WTC11 (cell line): ENCODE measurements at regions not wholly inside any gene's neighbourhood (a gene's known extent, or its start where the extent isn't known, plus 50 kb on each side); places are given as distances from the start of the nearest gene placed in this dataset.

Experiments used
- ATAC-seq: fragments of 200-7000 bp; cut with Tn5 transposase; 2 replicates; pipeline ENCODE4 v1.10.0; 2021; ENCODE audit warnings: mild to moderate bottlenecking, moderate library complexity
- CTCF ChIA-PET: fragments of 300-600 bp; sonication (Branson Sonifier 250); formaldehyde crosslinking; loops from one replicate; lab custom pipeline; 2021; ENCODE audit warnings: antibody characterized with exemption; lab: Charles Lee
- POLR2A ChIA-PET: fragments of 350-600 bp; sonication (Branson Sonifier 250); formaldehyde crosslinking; loops from one replicate; lab custom pipeline; 2021; ENCODE audit warnings: antibody characterized with exemption; lab: Charles Lee
- DNase-seq: peaks from one replicate; pipeline ENCODE4 v3.0.0; 2021; ENCODE audit warnings: low spot score
- H3K27ac Mint-ChIP-seq: 2 replicates; pipeline ENCODE4 v1.8.0; 2021; ENCODE audit warnings: mixed read lengths
- H3K27me3 Mint-ChIP-seq: 2 replicates; pipeline ENCODE4 v1.8.0; 2021; ENCODE audit warnings: low read depth, mild to moderate bottlenecking, moderate library complexity, mixed read lengths
- H3K36me3 Mint-ChIP-seq: 2 replicates; pipeline ENCODE4 v1.8.0; 2021; ENCODE audit warnings: mixed read lengths
- H3K4me1 Mint-ChIP-seq: 2 replicates; pipeline ENCODE4 v1.8.0; 2022; ENCODE audit warnings: mixed read lengths
- H3K4me3 Mint-ChIP-seq: 2 replicates; pipeline ENCODE4 v1.8.0; 2021; ENCODE audit warnings: mild to moderate bottlenecking, moderate library complexity, mixed read lengths
- H3K9me3 Mint-ChIP-seq: 2 replicates; pipeline ENCODE4 v1.8.0; 2021; ENCODE audit warnings: mixed read lengths
- ATF3 ChIP-seq: sonication (generic); formaldehyde crosslinking; conservative IDR thresholded peaks from 2 replicates; pipeline ENCODE4 v1.8.1; 2022; ENCODE audit warnings: mild to moderate bottlenecking, missing genetic modification reagents
- CBFB ChIP-seq: sonication (generic); formaldehyde crosslinking; IDR thresholded peaks from 2 replicates; pipeline ENCODE4 v1.8.1; 2022; ENCODE audit warnings: mild to moderate bottlenecking, low read depth, missing genetic modification reagents
- CREM ChIP-seq: sonication (generic); formaldehyde crosslinking; IDR thresholded peaks from 2 replicates; pipeline ENCODE4 v1.8.1; 2022; ENCODE audit warnings: mild to moderate bottlenecking, missing genetic modification reagents, moderate library complexity
- EMX1 ChIP-seq: fragments of 250-450 bp; sonication (Bioruptor Pico); IDR thresholded peaks from 2 replicates; pipeline ENCODE4 v1.8.0; 2021; ENCODE audit warnings: mild to moderate bottlenecking
- GRHL2 ChIP-seq: fragments of 250-450 bp; sonication (Bioruptor Pico); IDR thresholded peaks from 2 replicates; pipeline ENCODE4 v1.8.0; 2022; ENCODE audit warnings: mild to moderate bottlenecking, moderate library complexity; ENCODE audit not compliant: insufficient replicate concordance, severe bottlenecking
- GTF2I ChIP-seq: fragments of 250-450 bp; sonication (Bioruptor Pico); conservative IDR thresholded peaks from 2 replicates; pipeline ENCODE4 v1.4.0; 2021; ENCODE audit warnings: mild to moderate bottlenecking
- MYBL2 ChIP-seq: sonication (generic); formaldehyde crosslinking; IDR thresholded peaks from 2 replicates; pipeline ENCODE4 v1.8.1; 2023; ENCODE audit warnings: mild to moderate bottlenecking, moderate library complexity, missing genetic modification reagents
- NFATC4 ChIP-seq: fragments of 250-450 bp; sonication (Bioruptor Pico); IDR thresholded peaks from 2 replicates; pipeline ENCODE4 v1.9.0; 2021; ENCODE audit warnings: mild to moderate bottlenecking
- PREB ChIP-seq: sonication (generic); formaldehyde crosslinking; IDR thresholded peaks from 2 replicates; pipeline ENCODE4 v1.8.1; 2022; ENCODE audit warnings: mild to moderate bottlenecking, missing genetic modification reagents, moderate library complexity, borderline replicate concordance
- TEAD4 ChIP-seq: sonication (generic); formaldehyde crosslinking; IDR thresholded peaks from 2 replicates; pipeline ENCODE4 v1.8.0; 2022; ENCODE audit warnings: mild to moderate bottlenecking, missing genetic modification reagents
- ZBTB21 ChIP-seq: sonication (generic); formaldehyde crosslinking; IDR thresholded peaks from 2 replicates; pipeline ENCODE4 v1.8.1; 2023; ENCODE audit warnings: mild to moderate bottlenecking, missing genetic modification reagents, borderline replicate concordance
- ZNF138 ChIP-seq: sonication (generic); formaldehyde crosslinking; conservative IDR thresholded peaks from 2 replicates; pipeline ENCODE4 v1.8.1; 2022; ENCODE audit warnings: mild to moderate bottlenecking, moderate library complexity, missing genetic modification reagents
- ZNF512 ChIP-seq: sonication (generic); formaldehyde crosslinking; IDR thresholded peaks from 2 replicates; pipeline ENCODE4 v1.8.1; 2022; ENCODE audit warnings: missing genetic modification reagents, borderline replicate concordance
- TF ChIP-seq, protein P1 (sequence below): sonication (generic); formaldehyde crosslinking; IDR thresholded peaks from 2 replicates; pipeline ENCODE4 v1.8.1; 2023; ENCODE audit warnings: mild to moderate bottlenecking, missing genetic modification reagents
- TF ChIP-seq, protein P2 (sequence below): sonication (generic); formaldehyde crosslinking; conservative IDR thresholded peaks from 2 replicates; pipeline ENCODE4 v1.8.1; 2023; ENCODE audit warnings: mild to moderate bottlenecking, low read depth, missing genetic modification reagents, moderate library complexity

GRCh38 chr6:22129751-22130150 is 167.1 kb downstream of the PRL start (continued):
- TF ChIP-seq, protein P1, sequence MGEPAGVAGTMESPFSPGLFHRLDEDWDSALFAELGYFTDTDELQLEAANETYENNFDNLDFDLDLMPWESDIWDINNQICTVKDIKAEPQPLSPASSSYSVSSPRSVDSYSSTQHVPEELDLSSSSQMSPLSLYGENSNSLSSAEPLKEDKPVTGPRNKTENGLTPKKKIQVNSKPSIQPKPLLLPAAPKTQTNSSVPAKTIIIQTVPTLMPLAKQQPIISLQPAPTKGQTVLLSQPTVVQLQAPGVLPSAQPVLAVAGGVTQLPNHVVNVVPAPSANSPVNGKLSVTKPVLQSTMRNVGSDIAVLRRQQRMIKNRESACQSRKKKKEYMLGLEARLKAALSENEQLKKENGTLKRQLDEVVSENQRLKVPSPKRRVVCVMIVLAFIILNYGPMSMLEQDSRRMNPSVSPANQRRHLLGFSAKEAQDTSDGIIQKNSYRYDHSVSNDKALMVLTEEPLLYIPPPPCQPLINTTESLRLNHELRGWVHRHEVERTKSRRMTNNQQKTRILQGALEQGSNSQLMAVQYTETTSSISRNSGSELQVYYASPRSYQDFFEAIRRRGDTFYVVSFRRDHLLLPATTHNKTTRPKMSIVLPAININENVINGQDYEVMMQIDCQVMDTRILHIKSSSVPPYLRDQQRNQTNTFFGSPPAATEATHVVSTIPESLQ (CRISPR knock-in tag) = no peak
- TF ChIP-seq, protein P2, sequence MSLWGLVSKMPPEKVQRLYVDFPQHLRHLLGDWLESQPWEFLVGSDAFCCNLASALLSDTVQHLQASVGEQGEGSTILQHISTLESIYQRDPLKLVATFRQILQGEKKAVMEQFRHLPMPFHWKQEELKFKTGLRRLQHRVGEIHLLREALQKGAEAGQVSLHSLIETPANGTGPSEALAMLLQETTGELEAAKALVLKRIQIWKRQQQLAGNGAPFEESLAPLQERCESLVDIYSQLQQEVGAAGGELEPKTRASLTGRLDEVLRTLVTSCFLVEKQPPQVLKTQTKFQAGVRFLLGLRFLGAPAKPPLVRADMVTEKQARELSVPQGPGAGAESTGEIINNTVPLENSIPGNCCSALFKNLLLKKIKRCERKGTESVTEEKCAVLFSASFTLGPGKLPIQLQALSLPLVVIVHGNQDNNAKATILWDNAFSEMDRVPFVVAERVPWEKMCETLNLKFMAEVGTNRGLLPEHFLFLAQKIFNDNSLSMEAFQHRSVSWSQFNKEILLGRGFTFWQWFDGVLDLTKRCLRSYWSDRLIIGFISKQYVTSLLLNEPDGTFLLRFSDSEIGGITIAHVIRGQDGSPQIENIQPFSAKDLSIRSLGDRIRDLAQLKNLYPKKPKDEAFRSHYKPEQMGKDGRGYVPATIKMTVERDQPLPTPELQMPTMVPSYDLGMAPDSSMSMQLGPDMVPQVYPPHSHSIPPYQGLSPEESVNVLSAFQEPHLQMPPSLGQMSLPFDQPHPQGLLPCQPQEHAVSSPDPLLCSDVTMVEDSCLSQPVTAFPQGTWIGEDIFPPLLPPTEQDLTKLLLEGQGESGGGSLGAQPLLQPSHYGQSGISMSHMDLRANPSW = no peak
- TF ChIP-seq CBFB (CRISPR knock-in tag) (no peak), GRHL2 (CRISPR knock-in tag) (no peak)

GRCh38 chr6:22132656-22133055 is 164.2 kb downstream of the PRL start:
- peaks cover 31% of the 10 kb centered on the region for H3K9me3 Mint-ChIP-seq
- no peak for TF ChIP-seq CREM (CRISPR knock-in tag)
- TF ChIP-seq ZNF512 (CRISPR knock-in tag) = no peak
- TF ChIP-seq ATF3 = no peak
- TF ChIP-seq, all 79 proteins: peak for 0
- H3K27ac Mint-ChIP-seq = peak overlapping the region; percentile 83
- peaks cover 46% of the 10 kb centered on the region for H3K36me3 Mint-ChIP-seq
- DNase-seq (no peak), ATAC-seq (no peak)
- POLR2A ChIA-PET = no interaction called here
- CTCF ChIA-PET = no interaction called here
- no peaks in the 10 kb centered on the region for H3K27me3 Mint-ChIP-seq
- no peak overlapping the region for H3K4me3 Mint-ChIP-seq
- H3K4me1 Mint-ChIP-seq = peaks cover 35% of the 10 kb centered on the region

DNA sequence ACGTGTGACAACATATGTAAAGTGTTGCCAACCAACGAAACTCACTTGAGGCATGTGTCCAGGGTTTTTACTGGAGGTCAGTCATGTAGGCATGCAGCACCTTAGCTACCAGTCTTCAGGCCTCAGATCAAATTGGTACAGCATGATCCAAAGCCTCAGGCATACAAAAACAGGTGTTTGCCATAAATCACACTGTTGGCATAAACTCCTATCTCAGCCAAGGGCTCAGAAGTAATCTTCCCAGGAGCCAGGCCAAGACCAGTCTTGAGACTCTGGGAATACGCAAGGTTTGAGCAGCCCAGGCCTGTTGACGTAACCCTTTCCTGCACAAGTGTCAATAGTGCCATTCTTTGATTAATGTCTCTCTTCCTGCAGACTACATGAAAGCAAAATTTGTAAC is 163.5 kb downstream of the PRL start:
- peaks cover 41% of the 10 kb centered on the region for H3K36me3 Mint-ChIP-seq
- H3K27me3 Mint-ChIP-seq = no peaks in the 10 kb centered on the region
- H3K9me3 Mint-ChIP-seq = peaks cover 24% of the 10 kb centered on the region
- ChIA-PET CTCF (no interaction called here), POLR2A (no interaction called here)
- H3K4me1 Mint-ChIP-seq = peaks cover 29% of the 10 kb centered on the region
- no peak overlapping the region for H3K27ac Mint-ChIP-seq
- ATAC-seq (no peak), DNase-seq (no peak)
- no peak overlapping the region for H3K4me3 Mint-ChIP-seq
- TF ChIP-seq ZBTB21 = no peak
- no peak for TF ChIP-seq ZNF512 (CRISPR knock-in tag)
- TF ChIP-seq MYBL2 = no peak
- no peak for TF ChIP-seq TEAD4 (CRISPR knock-in tag)
- TF ChIP-seq GTF2I (CRISPR knock-in tag) = no peak
- TF ChIP-seq PREB = no peak
- TF ChIP-seq EMX1 = no peak
- TF ChIP-seq NFATC4 (CRISPR knock-in tag) = no peak
- no peak for TF ChIP-seq ZNF138
- TF ChIP-seq, protein P2 = no peak
- no peak for TF ChIP-seq ATF3
